ENCODE measurements at regions not wholly inside any gene's neighbourhood (a gene's known extent, or its start where the extent isn't known, plus 50 kb on each side); places are given as distances from the start of the nearest gene placed in this dataset.
A peak's percentile ranks its signal among the peaks of the same experiment; 100 is the strongest.

DNA sequence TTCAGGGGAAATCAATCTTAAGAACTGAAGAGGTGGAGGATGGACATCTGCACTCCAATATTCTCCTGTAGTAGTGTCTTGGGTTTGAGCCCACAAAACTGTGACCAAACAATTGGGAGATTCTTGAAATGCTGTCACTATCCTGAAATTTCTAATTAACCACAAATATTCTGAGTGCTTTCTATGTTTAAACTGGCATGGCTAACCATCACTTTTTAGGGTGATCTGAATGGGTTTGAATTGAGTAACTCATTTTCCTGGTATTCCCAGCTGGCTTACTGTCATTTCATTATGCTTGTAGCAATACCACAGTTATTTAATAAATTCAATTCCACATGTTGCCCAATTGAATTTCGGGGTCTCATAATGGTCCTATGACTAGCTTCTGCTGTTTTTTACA, 216.9 kb upstream of the DCBLD2 start:
- Histone ChIP-seq H3K4me1 (no peaks in the 10 kb centered on the region), H3K9me3 (no peaks in the 10 kb centered on the region), H3K27me3 (no peaks in the 10 kb centered on the region), H3K4me3 (replicated peaks in 1 of 3) (no peak overlapping the region), H3K27ac (no peak overlapping the region), H3K36me3 (no peaks in the 10 kb centered on the region)
- TF ChIP-seq, protein P1, sequence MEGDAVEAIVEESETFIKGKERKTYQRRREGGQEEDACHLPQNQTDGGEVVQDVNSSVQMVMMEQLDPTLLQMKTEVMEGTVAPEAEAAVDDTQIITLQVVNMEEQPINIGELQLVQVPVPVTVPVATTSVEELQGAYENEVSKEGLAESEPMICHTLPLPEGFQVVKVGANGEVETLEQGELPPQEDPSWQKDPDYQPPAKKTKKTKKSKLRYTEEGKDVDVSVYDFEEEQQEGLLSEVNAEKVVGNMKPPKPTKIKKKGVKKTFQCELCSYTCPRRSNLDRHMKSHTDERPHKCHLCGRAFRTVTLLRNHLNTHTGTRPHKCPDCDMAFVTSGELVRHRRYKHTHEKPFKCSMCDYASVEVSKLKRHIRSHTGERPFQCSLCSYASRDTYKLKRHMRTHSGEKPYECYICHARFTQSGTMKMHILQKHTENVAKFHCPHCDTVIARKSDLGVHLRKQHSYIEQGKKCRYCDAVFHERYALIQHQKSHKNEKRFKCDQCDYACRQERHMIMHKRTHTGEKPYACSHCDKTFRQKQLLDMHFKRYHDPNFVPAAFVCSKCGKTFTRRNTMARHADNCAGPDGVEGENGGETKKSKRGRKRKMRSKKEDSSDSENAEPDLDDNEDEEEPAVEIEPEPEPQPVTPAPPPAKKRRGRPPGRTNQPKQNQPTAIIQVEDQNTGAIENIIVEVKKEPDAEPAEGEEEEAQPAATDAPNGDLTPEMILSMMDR (IDR thresholded peaks at IDR 0.05) = no peak
- TF ChIP-seq POLR2A (IDR thresholded peaks at IDR 0.05) = no peak
- no peak for DNase-seq
- intact Hi-C loops (cut with DNase I) = no loop called here
- WGBS, 2 donors = 30 to 40% methylated on average over 1 of the region's 1 CpG

DNA sequence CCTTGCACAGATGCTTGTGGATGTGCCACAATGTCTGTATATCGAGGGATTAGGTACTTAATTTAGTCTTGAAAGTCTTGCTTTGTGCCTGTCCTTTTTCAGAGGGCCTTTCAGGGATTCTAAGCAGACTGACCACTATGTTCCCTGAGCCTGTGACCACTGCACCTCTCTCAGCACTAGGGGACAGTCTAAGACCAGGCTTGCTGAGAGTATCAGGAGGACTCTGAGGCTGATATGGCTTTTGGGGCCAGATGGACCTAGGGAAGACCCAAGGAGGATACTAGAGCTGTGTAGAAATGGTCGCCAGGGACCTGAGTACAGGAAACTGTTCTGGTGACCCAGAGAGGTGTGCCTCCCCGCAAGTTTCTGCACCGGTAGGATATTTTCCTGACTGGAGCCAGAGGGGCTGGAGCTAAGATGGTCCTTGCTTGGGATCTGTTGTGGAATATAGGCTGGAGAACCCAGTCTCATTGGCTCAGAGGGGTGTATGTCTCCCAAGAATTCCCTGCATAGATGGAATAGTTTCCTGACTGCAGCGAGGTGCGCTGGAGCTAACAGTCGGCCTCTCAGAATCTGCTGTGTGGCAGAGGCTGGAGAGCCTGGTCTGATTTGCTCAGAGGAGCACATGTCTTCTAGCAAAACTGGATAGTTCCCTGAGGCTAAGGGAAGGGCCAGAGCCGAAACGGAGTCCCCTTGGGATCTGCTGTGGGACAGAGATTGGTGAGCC, 213.2 kb upstream of the DCBLD2 start:
- DNase-seq = no peak
- no peaks in the 10 kb centered on the region for H3K36me3 ChIP-seq

DNA sequence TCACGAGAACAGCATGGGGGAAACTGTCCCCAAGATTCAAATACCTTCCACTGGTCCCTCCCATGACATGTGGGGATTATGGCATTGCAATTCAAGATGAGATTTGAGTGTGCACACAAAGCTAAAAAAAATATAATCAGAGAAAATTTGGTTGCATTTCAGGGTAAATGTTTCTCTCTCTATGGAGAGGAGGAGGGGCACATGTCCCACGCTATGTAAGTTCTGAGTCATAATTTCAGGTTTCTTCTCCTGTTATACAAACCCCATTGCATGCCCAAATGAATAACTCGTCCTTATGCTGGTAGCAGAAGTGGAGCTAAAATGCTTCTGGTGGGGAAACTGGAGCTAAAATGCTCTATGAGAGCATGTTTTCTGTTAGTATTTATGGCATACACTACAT, 209.7 kb upstream of the DCBLD2 start:
- Histone ChIP-seq H3K4me1 (no peaks in the 10 kb centered on the region), H3K27me3 (no peaks in the 10 kb centered on the region), H3K36me3 (no peaks in the 10 kb centered on the region), H3K4me3 (replicated peaks in 1 of 3) (no peak overlapping the region), H3K27ac (no peak overlapping the region), H3K9me3 (no peaks in the 10 kb centered on the region)
- DNase-seq = no peak
- 63 to 72% methylated on average over 3 of the region's 3 CpGs for WGBS, 2 donors
- intact Hi-C loops (cut with DNase I) = no loop called here
- TF ChIP-seq, protein P1 (IDR thresholded peaks at IDR 0.05) = no peak
- no peak for TF ChIP-seq POLR2A (IDR thresholded peaks at IDR 0.05)

More for the DNA sequence above, 213.2 kb upstream of the DCBLD2 start:
- Histone ChIP-seq H3K27me3 (no peaks in the 10 kb centered on the region), H3K9me3 (no peaks in the 10 kb centered on the region), H3K4me3 (replicated peaks in 1 of 3) (no peak overlapping the region), H3K27ac (no peak overlapping the region), H3K4me1 (no peaks in the 10 kb centered on the region)
- TF ChIP-seq, protein P1 (IDR thresholded peaks at IDR 0.05) = peak in 3 of 6 experiments; percentile 12 to 26 (median 18)
- no peak for TF ChIP-seq POLR2A (IDR thresholded peaks at IDR 0.05)
- 86 to 91% methylated on average over 8 to 9 of the region's 9 CpGs for WGBS, 2 donors
- intact Hi-C loops (cut with DNase I) = no loop called here

DNA sequence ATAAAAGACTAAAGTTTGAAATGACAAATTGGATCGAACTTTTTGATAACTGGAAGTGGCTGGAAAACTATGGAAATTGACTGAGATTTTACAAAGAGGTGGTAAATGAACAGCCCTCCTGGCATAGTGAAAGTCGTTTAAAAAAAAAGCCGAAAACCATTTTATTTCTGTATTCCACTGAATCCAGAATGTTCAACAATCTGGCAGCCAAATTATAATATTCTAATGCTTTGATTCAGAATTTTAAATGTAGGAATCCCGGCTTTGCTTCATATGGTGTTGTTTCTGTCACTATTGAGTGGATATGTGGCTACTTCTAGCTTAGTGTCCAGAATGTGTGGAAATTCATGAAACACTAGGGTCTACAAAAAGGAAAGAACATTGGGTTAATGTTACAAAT, 208.9 kb upstream of the DCBLD2 start:
- Histone ChIP-seq H3K4me3 (replicated peaks in 1 of 3) (no peak overlapping the region), H3K4me1 (no peaks in the 10 kb centered on the region), H3K9me3 (no peaks in the 10 kb centered on the region), H3K27ac (no peak overlapping the region), H3K27me3 (no peaks in the 10 kb centered on the region), H3K36me3 (no peaks in the 10 kb centered on the region)
- no peak for DNase-seq
- 88 to 90% methylated on average over 4 of the region's 4 CpGs for WGBS, 2 donors
- intact Hi-C loops (cut with DNase I) = no loop called here
- TF ChIP-seq, protein P1 (IDR thresholded peaks at IDR 0.05) = no peak
- no peak for TF ChIP-seq POLR2A (IDR thresholded peaks at IDR 0.05)

DNA sequence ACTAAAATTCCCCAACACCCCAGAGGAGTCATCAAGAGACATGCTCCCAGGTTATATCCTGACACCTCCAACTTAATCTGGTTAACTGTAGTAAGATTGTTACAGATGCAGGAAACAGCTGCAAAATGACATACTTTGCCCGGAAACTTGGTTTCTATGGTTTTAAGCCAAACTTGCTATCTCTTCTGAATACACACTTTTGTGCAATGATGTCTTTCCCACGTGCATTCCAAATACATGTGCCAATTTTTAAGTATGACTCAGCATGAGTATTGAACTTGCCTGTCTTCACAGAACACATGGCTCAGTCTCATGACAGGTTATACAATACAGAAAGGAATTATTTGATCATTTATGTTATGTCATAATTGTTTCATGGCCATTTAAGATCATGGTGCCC, 207.0 kb upstream of the DCBLD2 start:
- Histone ChIP-seq H3K4me3 (replicated peaks in 1 of 3) (no peak overlapping the region), H3K4me1 (no peaks in the 10 kb centered on the region), H3K36me3 (no peaks in the 10 kb centered on the region), H3K27ac (no peak overlapping the region), H3K9me3 (no peaks in the 10 kb centered on the region), H3K27me3 (no peaks in the 10 kb centered on the region)
- WGBS, 2 donors = 41 to 61% methylated on average over 2 of the region's 2 CpGs
- TF ChIP-seq, protein P1 (IDR thresholded peaks at IDR 0.05) = no peak
- no peak for TF ChIP-seq POLR2A (IDR thresholded peaks at IDR 0.05)
- intact Hi-C loops (cut with DNase I) = no loop called here
- no peak for DNase-seq
